ENCODE measurements at regions not wholly inside any gene's neighbourhood (a gene's known extent, or its start where the extent isn't known, plus 50 kb on each side); places are given as distances from the start of the nearest gene placed in this dataset.

- CTCF ChIA-PET, result no interaction called here
- intact Hi-C loops (cut with micrococcal nuclease), result no loop called here
- no peaks in the 10 kb centered on the region for H3K36me3 Mint-ChIP-seq
- H3K27me3 Mint-ChIP-seq, result no peaks in the 10 kb centered on the region
- H3K4me3 Mint-ChIP-seq, result no peak overlapping the region
- DNase-seq, result no peak
- no peaks in the 10 kb centered on the region for H3K9me3 Mint-ChIP-seq
- H3K4me1 Mint-ChIP-seq (ENCODE audit: low read depth), result no peaks in the 10 kb centered on the region
- POLR2A ChIA-PET, result no interaction called here
- no peak overlapping the region for H3K27ac Mint-ChIP-seq
Measured at GRCh38 chr4:17058916-17059741, 160.7 kb upstream of the LDB2 start.

DNA sequence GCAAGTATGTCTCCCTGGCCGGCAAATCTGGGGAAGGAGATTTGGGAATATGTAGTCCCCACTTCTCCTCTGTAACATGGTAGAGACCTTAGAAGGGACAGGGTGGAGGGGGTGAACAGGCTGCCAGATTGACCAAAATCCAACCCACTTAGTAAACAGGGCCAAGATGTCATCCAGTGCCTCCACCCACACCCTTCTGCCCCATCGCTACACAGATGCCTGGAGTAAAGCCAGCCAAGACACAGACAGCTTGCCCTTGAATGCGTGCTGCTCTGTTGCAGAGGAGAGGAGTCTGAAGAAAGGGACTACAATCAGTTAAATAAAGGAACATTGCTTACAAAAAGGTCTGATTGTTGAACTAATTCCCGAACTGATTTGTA lies 160.1 kb upstream of the LDB2 start:
- Mint-ChIP-seq H3K9me3 (no peaks in the 10 kb centered on the region), H3K4me1 (ENCODE audit: low read depth) (no peaks in the 10 kb centered on the region), H3K27me3 (no peaks in the 10 kb centered on the region), H3K36me3 (no peaks in the 10 kb centered on the region), H3K27ac (no peak overlapping the region), H3K4me3 (no peak overlapping the region)
- intact Hi-C loops (cut with micrococcal nuclease), result no loop called here
- no peak for DNase-seq
- POLR2A ChIA-PET, result no interaction called here
- CTCF ChIA-PET, result no interaction called here

DNA sequence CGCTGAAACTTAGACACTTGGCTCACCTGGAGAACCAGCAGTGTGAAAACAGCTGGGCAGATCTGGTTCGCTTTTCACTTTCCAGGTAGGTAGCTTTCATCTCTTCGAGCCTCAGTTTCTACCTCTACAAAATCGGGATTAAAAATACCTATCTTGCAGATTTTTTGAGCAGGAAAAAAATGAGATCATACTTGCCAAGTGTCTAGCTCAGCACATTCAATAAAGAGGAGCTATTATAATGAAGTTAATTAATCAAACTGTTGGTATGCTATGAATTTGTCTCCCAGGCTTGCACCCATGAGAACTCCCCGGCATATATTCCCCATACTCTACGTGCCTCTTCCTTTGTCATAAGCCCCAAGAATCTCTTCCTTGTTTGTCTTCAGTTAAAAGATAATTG lies 158.6 kb upstream of the LDB2 start:
- Mint-ChIP-seq H3K27me3 (no peaks in the 10 kb centered on the region), H3K4me1 (ENCODE audit: low read depth) (no peaks in the 10 kb centered on the region), H3K36me3 (no peaks in the 10 kb centered on the region), H3K4me3 (no peak overlapping the region), H3K27ac (no peak overlapping the region), H3K9me3 (no peaks in the 10 kb centered on the region)
- CTCF ChIA-PET, result no interaction called here
- DNase-seq, result no peak
- POLR2A ChIA-PET, result no interaction called here
- intact Hi-C loops (cut with micrococcal nuclease), result no loop called here

GRCh38 chr4:17055788-17056187 lies 157.3 kb upstream of the LDB2 start:
- no peaks in the 10 kb centered on the region for H3K4me1 Mint-ChIP-seq (ENCODE audit: low read depth)
- H3K4me3 Mint-ChIP-seq, result no peak overlapping the region
- no peaks in the 10 kb centered on the region for H3K9me3 Mint-ChIP-seq
- POLR2A ChIA-PET, result no interaction called here
- intact Hi-C loops (cut with micrococcal nuclease), result no loop called here
- H3K36me3 Mint-ChIP-seq, result no peaks in the 10 kb centered on the region
- no peak for DNase-seq
- CTCF ChIA-PET, result no interaction called here
- H3K27me3 Mint-ChIP-seq, result peaks cover 2% of the 10 kb centered on the region
- no peak overlapping the region for H3K27ac Mint-ChIP-seq

GRCh38 chr4:17045866-17046265 lies 147.4 kb upstream of the LDB2 start:
- intact Hi-C loops (cut with micrococcal nuclease), result no loop called here
- H3K9me3 Mint-ChIP-seq, result no peaks in the 10 kb centered on the region
- no peak for DNase-seq
- H3K4me1 Mint-ChIP-seq (ENCODE audit: low read depth), result no peaks in the 10 kb centered on the region
- no peaks in the 10 kb centered on the region for H3K36me3 Mint-ChIP-seq
- H3K27me3 Mint-ChIP-seq, result no peaks in the 10 kb centered on the region
- CTCF ChIA-PET, result no interaction called here
- no peak overlapping the region for H3K4me3 Mint-ChIP-seq
- POLR2A ChIA-PET, result no interaction called here
- H3K27ac Mint-ChIP-seq, result no peak overlapping the region

- Mint-ChIP-seq H3K4me3 (no peak overlapping the region), H3K36me3 (no peaks in the 10 kb centered on the region), H3K4me1 (ENCODE audit: low read depth) (no peaks in the 10 kb centered on the region), H3K9me3 (no peaks in the 10 kb centered on the region), H3K27me3 (peaks cover 4% of the 10 kb centered on the region), H3K27ac (no peak overlapping the region)
- CTCF ChIA-PET, result no interaction called here
- DNase-seq, result no peak
- intact Hi-C loops (cut with micrococcal nuclease), result no loop called here
- POLR2A ChIA-PET, result no interaction called here
Measured at GRCh38 chr4:17038510-17039176, 140.2 kb upstream of the LDB2 start.

GRCh38 chr4:17033768-17034181 lies 135.3 kb upstream of the LDB2 start:
- Mint-ChIP-seq H3K9me3 (no peaks in the 10 kb centered on the region), H3K36me3 (no peaks in the 10 kb centered on the region), H3K27me3 (peaks cover 4% of the 10 kb centered on the region), H3K4me3 (no peak overlapping the region), H3K27ac (no peak overlapping the region), H3K4me1 (ENCODE audit: low read depth) (no peaks in the 10 kb centered on the region)
- intact Hi-C loops (cut with micrococcal nuclease), result no loop called here
- ChIA-PET CTCF (no interaction called here), POLR2A (no interaction called here)
- DNase-seq, result no peak

DNA sequence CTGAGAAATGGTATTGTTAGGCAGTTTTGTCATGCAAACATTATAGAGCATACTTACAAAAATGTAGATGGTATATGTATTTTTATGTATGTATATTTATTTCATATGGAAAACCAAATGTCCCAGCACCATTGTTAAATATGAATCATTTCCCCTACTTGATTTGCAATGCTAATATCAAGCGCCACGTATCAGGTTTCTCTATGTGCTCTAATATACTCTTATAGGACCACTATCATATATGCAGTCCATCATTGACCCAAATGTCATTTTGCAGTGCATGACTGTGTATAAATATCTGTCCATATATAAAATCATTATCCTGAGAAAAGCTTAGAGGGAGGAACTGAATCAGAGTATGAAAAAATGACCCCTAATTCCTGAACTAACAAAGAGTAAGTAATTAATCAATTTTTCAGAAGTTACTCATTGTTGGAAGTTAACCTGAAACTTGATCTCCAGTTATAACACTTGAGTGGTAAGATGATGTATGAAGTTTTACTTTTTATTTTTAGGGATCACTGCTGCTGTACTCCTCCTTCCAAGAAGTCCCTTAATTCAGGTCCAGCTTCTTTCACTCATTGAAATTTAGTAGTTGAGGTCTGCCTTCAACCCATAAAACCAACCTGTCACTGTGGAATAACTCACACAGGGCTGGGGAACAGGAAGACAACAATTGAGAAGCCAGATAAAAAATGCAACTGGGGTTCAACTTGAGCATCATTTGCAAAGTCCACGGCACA lies 134.8 kb upstream of the LDB2 start:
- H3K36me3 Mint-ChIP-seq, result no peaks in the 10 kb centered on the region
- no peaks in the 10 kb centered on the region for H3K27me3 Mint-ChIP-seq
- intact Hi-C loops (cut with micrococcal nuclease), result no loop called here
- no peaks in the 10 kb centered on the region for H3K9me3 Mint-ChIP-seq
- no peak overlapping the region for H3K27ac Mint-ChIP-seq
- DNase-seq, result no peak
- no peak overlapping the region for H3K4me3 Mint-ChIP-seq
- POLR2A ChIA-PET, result no interaction called here
- H3K4me1 Mint-ChIP-seq (ENCODE audit: low read depth), result no peaks in the 10 kb centered on the region
- CTCF ChIA-PET, result no interaction called here

GRCh38 chr4:17030543-17030942 lies 132.1 kb upstream of the LDB2 start:
- ChIA-PET POLR2A (no interaction called here), CTCF (no interaction called here)
- H3K36me3 Mint-ChIP-seq, result no peaks in the 10 kb centered on the region
- H3K27ac Mint-ChIP-seq, result no peak overlapping the region
- intact Hi-C loops (cut with micrococcal nuclease), result no loop called here
- no peaks in the 10 kb centered on the region for H3K4me1 Mint-ChIP-seq (ENCODE audit: low read depth)
- no peak for DNase-seq
- no peak overlapping the region for H3K4me3 Mint-ChIP-seq
- no peaks in the 10 kb centered on the region for H3K9me3 Mint-ChIP-seq
- H3K27me3 Mint-ChIP-seq, result peaks cover 2% of the 10 kb centered on the region

GRCh38 chr4:17029964-17030363 lies 131.5 kb upstream of the LDB2 start:
- peaks cover 2% of the 10 kb centered on the region for H3K27me3 Mint-ChIP-seq
- CTCF ChIA-PET, result no interaction called here
- no peak overlapping the region for H3K4me3 Mint-ChIP-seq
- intact Hi-C loops (cut with micrococcal nuclease), result no loop called here
- POLR2A ChIA-PET, result no interaction called here
- H3K4me1 Mint-ChIP-seq (ENCODE audit: low read depth), result no peaks in the 10 kb centered on the region
- H3K9me3 Mint-ChIP-seq, result no peaks in the 10 kb centered on the region
- DNase-seq, result no peak
- H3K27ac Mint-ChIP-seq, result no peak overlapping the region
- H3K36me3 Mint-ChIP-seq, result no peaks in the 10 kb centered on the region

- ChIA-PET CTCF (interaction anchor here (0.6 kb wide), 1 partner anchor 312 kb away, joined by 3 read pairs; no protein-coding TSS in a partner anchor), POLR2A (no interaction called here)
- H3K27me3 Mint-ChIP-seq, result peaks cover 2% of the 10 kb centered on the region
- H3K4me1 Mint-ChIP-seq (ENCODE audit: low read depth), result no peaks in the 10 kb centered on the region
- no peak overlapping the region for H3K27ac Mint-ChIP-seq
- H3K4me3 Mint-ChIP-seq, result no peak overlapping the region
- no peak for DNase-seq
- H3K9me3 Mint-ChIP-seq, result no peaks in the 10 kb centered on the region
- intact Hi-C loops (cut with micrococcal nuclease), result no loop called here
- no peaks in the 10 kb centered on the region for H3K36me3 Mint-ChIP-seq
Measured at GRCh38 chr4:17029432-17029831, 131.0 kb upstream of the LDB2 start.

- Mint-ChIP-seq H3K27ac (no peak overlapping the region), H3K4me3 (no peak overlapping the region), H3K36me3 (no peaks in the 10 kb centered on the region), H3K4me1 (ENCODE audit: low read depth) (no peaks in the 10 kb centered on the region), H3K9me3 (no peaks in the 10 kb centered on the region), H3K27me3 (peaks cover 6% of the 10 kb centered on the region)
- no peak for DNase-seq
- intact Hi-C loops (cut with micrococcal nuclease), result no loop called here
- ChIA-PET POLR2A (no interaction called here), CTCF (no interaction called here)
Measured at GRCh38 chr4:17027495-17027894, 129.1 kb upstream of the LDB2 start.

- H3K27ac Mint-ChIP-seq, result no peak overlapping the region
- POLR2A ChIA-PET, result no interaction called here
- DNase-seq, result no peak
- H3K4me1 Mint-ChIP-seq (ENCODE audit: low read depth), result no peaks in the 10 kb centered on the region
- no peaks in the 10 kb centered on the region for H3K36me3 Mint-ChIP-seq
- intact Hi-C loops (cut with micrococcal nuclease), result no loop called here
- no peaks in the 10 kb centered on the region for H3K9me3 Mint-ChIP-seq
- CTCF ChIA-PET, result no interaction called here
- H3K27me3 Mint-ChIP-seq, result peaks cover 11% of the 10 kb centered on the region
- H3K4me3 Mint-ChIP-seq, result no peak overlapping the region
Measured at GRCh38 chr4:17024425-17024824, 126.0 kb upstream of the LDB2 start.
